Activated CD4-positive, alpha-beta T cell treated with anti-CD3 and anti-CD28 coated beads, Interleukin-2, amount 10 ng/mL, durations not matched to agents 24 days and 14 days (primary cell): ENCODE measurements at regions not wholly inside any gene's neighbourhood (a gene's known extent, or its start where the extent isn't known, plus 50 kb on each side); places are given as distances from the start of the nearest gene placed in this dataset.

ENCODE experiments used
- DNase-seq: peaks from one replicate; pipeline ENCODE4 v3.0.0; 2022
- H3K27ac Mint-ChIP-seq: one replicate; pipeline ENCODE4 v1.8.0; 2022; ENCODE audit warnings: mild to moderate bottlenecking, mixed read lengths
- H3K27me3 Mint-ChIP-seq: one replicate; pipeline ENCODE4 v1.8.0; 2022; ENCODE audit warnings: mixed read lengths
- H3K36me3 Mint-ChIP-seq: one replicate; pipeline ENCODE4 v1.8.0; 2022; ENCODE audit warnings: low read depth, mild to moderate bottlenecking, mixed read lengths
- H3K4me1 Mint-ChIP-seq: one replicate; pipeline ENCODE4 v1.8.0; 2021; ENCODE audit warnings: mixed read lengths
- H3K4me3 Mint-ChIP-seq: one replicate; pipeline ENCODE4 v1.8.0; 2022; ENCODE audit warnings: mild to moderate bottlenecking, moderate library complexity, mixed read lengths
- H3K9me3 Mint-ChIP-seq: one replicate; pipeline ENCODE4 v1.8.0; 2021; ENCODE audit warnings: mixed read lengths
- intact Hi-C: fragments of 100-400 bp; cut with micrococcal nuclease; formaldehyde crosslinking; loops from one replicate; pipeline ENCODE4 v1.15.1; 2023

GRCh38 chr4:132592340-132592739 is 556.8 kb upstream of the PCDH10 start:
- no peaks in the 10 kb centered on the region for H3K9me3 Mint-ChIP-seq
- DNase-seq, result no peak
- intact Hi-C loops, result no loop called here
- H3K4me3 Mint-ChIP-seq, result no peak overlapping the region
- H3K36me3 Mint-ChIP-seq, result no peaks in the 10 kb centered on the region
- no peak overlapping the region for H3K27ac Mint-ChIP-seq
- H3K27me3 Mint-ChIP-seq, result no peaks in the 10 kb centered on the region
- H3K4me1 Mint-ChIP-seq, result no peaks in the 10 kb centered on the region

- intact Hi-C loops, result no loop called here
- no peak for DNase-seq
- no peak overlapping the region for H3K4me3 Mint-ChIP-seq
- no peaks in the 10 kb centered on the region for H3K36me3 Mint-ChIP-seq
- H3K4me1 Mint-ChIP-seq, result no peaks in the 10 kb centered on the region
- no peaks in the 10 kb centered on the region for H3K27me3 Mint-ChIP-seq
- H3K9me3 Mint-ChIP-seq, result no peaks in the 10 kb centered on the region
- no peak overlapping the region for H3K27ac Mint-ChIP-seq
These were observed 556.2 kb upstream of the PCDH10 start for GRCh38 chr4:132592850-132593249.

- intact Hi-C loops, result no loop called here
- no peak overlapping the region for H3K27ac Mint-ChIP-seq
- H3K4me1 Mint-ChIP-seq, result no peaks in the 10 kb centered on the region
- H3K9me3 Mint-ChIP-seq, result no peaks in the 10 kb centered on the region
- no peaks in the 10 kb centered on the region for H3K27me3 Mint-ChIP-seq
- H3K4me3 Mint-ChIP-seq, result no peak overlapping the region
- DNase-seq, result no peak
- H3K36me3 Mint-ChIP-seq, result no peaks in the 10 kb centered on the region
These were observed 555.2 kb upstream of the PCDH10 start for GRCh38 chr4:132593717-132594400.

GRCh38 chr4:132596186-132596585 is 552.9 kb upstream of the PCDH10 start:
- intact Hi-C loops, result no loop called here
- Mint-ChIP-seq H3K27ac (no peak overlapping the region), H3K27me3 (no peaks in the 10 kb centered on the region), H3K4me3 (no peak overlapping the region), H3K4me1 (no peaks in the 10 kb centered on the region), H3K9me3 (no peaks in the 10 kb centered on the region), H3K36me3 (no peaks in the 10 kb centered on the region)
- DNase-seq, result no peak

DNA sequence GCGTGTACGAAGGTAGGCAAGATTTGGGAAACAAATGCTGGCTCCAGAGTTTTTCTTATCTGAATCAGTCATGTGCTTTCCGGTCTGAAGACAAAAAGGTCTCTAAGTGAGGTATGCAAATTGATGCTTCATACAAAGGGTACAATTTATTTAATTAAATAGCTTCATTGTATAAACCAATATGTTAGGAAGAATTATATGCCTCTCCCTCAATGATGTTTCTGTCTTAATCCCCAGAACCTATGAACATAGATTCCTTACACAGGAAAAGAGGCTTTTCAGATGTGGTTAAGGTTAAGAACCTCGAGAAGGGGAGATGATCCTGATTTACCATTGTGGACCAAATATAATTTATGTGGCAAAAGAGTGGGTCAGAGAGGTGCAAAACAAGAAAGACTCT is 543.5 kb upstream of the PCDH10 start:
- H3K36me3 Mint-ChIP-seq, result no peaks in the 10 kb centered on the region
- H3K4me1 Mint-ChIP-seq, result no peaks in the 10 kb centered on the region
- H3K27me3 Mint-ChIP-seq, result no peaks in the 10 kb centered on the region
- DNase-seq, result no peak
- no peak overlapping the region for H3K27ac Mint-ChIP-seq
- no peak overlapping the region for H3K4me3 Mint-ChIP-seq
- no peaks in the 10 kb centered on the region for H3K9me3 Mint-ChIP-seq
- intact Hi-C loops, result no loop called here

DNA sequence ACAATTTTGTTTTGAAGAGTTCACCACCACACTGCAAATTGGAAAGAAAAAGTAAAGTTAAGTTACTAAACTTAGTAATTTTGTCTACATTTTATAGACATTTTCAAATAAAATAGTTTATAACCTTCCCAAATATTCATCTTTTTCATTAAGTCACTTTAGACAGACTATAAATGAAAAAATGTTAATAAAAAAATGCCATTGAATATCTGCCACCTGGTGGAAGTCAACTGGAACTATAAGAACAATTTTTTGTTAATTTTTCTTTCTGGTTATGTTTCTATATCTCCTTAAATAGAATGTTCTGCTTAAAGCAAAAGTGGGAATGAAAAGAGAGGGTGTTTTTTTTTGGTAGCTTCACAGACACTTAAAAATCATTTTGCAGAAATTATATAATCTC is 534.4 kb upstream of the PCDH10 start:
- intact Hi-C loops, result no loop called here
- H3K4me1 Mint-ChIP-seq, result no peaks in the 10 kb centered on the region
- H3K27ac Mint-ChIP-seq, result no peak overlapping the region
- H3K27me3 Mint-ChIP-seq, result no peaks in the 10 kb centered on the region
- H3K9me3 Mint-ChIP-seq, result no peaks in the 10 kb centered on the region
- H3K4me3 Mint-ChIP-seq, result no peak overlapping the region
- no peak for DNase-seq
- no peaks in the 10 kb centered on the region for H3K36me3 Mint-ChIP-seq

DNA sequence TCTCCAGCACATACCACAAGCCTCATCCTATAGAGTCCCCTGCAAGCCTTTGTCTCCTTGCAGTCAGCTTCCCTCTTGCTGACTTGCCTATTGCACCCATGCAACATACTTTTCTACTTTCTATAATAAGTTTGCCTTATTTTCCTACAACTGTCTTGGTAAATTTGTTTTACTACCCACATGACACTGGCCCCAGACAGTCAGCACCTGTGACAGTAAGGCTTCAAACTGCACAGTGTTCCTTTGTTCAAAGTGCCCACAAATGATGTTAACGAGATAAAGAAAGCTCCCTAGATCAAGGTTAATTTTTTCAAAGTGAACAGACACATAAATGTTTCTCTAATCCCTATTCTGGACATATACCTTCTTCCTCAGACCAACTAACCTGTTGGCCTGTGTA is 529.1 kb upstream of the PCDH10 start:
- Mint-ChIP-seq H3K4me1 (no peaks in the 10 kb centered on the region), H3K36me3 (no peaks in the 10 kb centered on the region), H3K27ac (no peak overlapping the region), H3K27me3 (no peaks in the 10 kb centered on the region), H3K9me3 (no peaks in the 10 kb centered on the region), H3K4me3 (no peak overlapping the region)
- intact Hi-C loops, result no loop called here
- no peak for DNase-seq

DNA sequence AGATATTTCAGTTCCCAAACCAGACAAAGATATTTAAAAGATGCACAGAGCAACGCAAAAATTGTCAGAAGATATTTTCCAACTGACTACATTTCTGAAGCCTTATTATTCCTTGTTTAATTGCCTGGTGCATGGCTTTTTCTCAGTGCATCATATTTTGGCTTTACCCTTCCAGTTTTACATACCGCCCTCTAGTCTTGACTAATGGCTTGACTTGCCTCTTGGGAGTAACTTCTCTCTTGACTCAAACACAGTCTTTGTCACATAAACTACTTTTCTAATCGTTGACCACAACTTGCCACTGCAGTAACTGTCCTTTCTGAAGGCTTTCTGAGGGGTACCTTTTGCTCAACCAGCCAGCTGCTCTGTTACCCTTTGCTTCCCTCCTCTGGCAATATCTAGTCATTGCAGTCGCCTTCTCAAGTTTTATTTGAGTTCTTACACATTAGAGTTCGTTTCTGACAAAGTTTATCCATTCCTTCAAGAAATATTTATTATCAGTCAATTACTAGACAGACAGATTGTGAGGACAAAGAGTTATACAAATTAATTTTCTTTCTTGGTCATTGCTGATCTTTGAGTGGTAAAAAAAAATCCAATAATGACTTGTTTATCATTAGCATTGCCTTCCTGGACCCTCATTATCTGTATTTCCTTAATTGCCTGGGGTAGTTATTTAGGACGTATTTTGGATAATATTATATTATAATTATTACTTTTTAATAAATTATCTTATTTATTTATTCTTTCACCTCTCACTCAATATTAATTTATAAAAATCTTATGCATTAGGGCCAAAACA is 506.9 kb upstream of the PCDH10 start:
- Mint-ChIP-seq H3K36me3 (no peaks in the 10 kb centered on the region), H3K27ac (no peak overlapping the region), H3K4me1 (no peaks in the 10 kb centered on the region), H3K9me3 (no peaks in the 10 kb centered on the region), H3K4me3 (no peak overlapping the region), H3K27me3 (no peaks in the 10 kb centered on the region)
- intact Hi-C loops, result no loop called here
- DNase-seq, result no peak

GRCh38 chr4:132646186-132646585 is 502.9 kb upstream of the PCDH10 start:
- H3K4me1 Mint-ChIP-seq, result no peaks in the 10 kb centered on the region
- intact Hi-C loops, result no loop called here
- no peaks in the 10 kb centered on the region for H3K36me3 Mint-ChIP-seq
- DNase-seq, result no peak
- H3K9me3 Mint-ChIP-seq, result no peaks in the 10 kb centered on the region
- H3K27ac Mint-ChIP-seq, result no peak overlapping the region
- no peaks in the 10 kb centered on the region for H3K27me3 Mint-ChIP-seq
- no peak overlapping the region for H3K4me3 Mint-ChIP-seq

- DNase-seq, result no peak
- Mint-ChIP-seq H3K4me1 (no peaks in the 10 kb centered on the region), H3K36me3 (no peaks in the 10 kb centered on the region), H3K27me3 (no peaks in the 10 kb centered on the region), H3K4me3 (no peak overlapping the region), H3K27ac (no peak overlapping the region), H3K9me3 (no peaks in the 10 kb centered on the region)
- intact Hi-C loops, result no loop called here
These were observed 497.9 kb upstream of the PCDH10 start for GRCh38 chr4:132651196-132651595.

GRCh38 chr4:132660181-132660580 is 488.9 kb upstream of the PCDH10 start:
- Mint-ChIP-seq H3K4me1 (no peaks in the 10 kb centered on the region), H3K27ac (no peak overlapping the region), H3K36me3 (no peaks in the 10 kb centered on the region), H3K4me3 (no peak overlapping the region), H3K27me3 (no peaks in the 10 kb centered on the region), H3K9me3 (peaks cover 4% of the 10 kb centered on the region)
- DNase-seq, result no peak
- intact Hi-C loops, result no loop called here

DNA sequence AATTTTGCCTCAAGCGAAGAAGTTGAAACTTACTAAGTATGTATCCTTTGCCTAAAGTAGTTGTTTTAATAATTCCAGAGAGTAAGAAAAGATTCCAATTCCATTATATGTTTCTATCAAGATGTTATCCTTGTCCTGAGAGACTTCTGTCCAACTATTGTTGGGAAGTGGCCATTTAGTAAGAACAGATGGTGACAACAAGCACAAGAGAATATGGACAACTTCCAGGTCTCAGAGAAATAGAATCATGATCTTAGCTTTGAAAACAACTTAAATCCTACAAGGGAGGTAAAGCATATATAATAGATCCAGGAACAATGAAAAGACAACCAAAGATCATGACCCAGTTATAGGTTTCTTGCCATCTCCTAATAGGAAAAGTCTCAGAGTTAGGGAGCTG is 486.6 kb upstream of the PCDH10 start:
- Mint-ChIP-seq H3K4me1 (no peaks in the 10 kb centered on the region), H3K27me3 (no peaks in the 10 kb centered on the region), H3K9me3 (peaks cover 4% of the 10 kb centered on the region), H3K36me3 (no peaks in the 10 kb centered on the region), H3K4me3 (no peak overlapping the region), H3K27ac (no peak overlapping the region)
- no peak for DNase-seq
- intact Hi-C loops, result no loop called here

DNA sequence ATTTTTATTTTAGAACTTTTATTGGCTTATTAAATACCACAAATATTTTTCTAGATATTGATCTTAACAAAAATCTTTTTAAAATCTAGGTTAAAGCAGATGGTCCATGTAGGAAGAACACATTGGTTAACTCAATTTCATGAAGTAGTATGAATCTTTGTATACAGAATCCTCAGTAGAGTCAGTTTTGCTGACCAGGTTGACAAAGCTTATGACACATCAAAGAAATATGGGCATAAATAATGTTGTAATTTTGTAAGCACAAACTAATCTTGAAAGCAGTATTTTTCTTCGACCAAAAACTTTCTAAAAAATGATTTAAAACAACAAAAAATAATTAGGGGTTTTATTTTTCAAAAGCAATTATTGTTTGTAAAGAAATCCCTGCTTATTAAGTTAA is 479.3 kb upstream of the PCDH10 start:
- Mint-ChIP-seq H3K27me3 (no peaks in the 10 kb centered on the region), H3K4me3 (no peak overlapping the region), H3K4me1 (no peaks in the 10 kb centered on the region), H3K9me3 (no peaks in the 10 kb centered on the region), H3K36me3 (no peaks in the 10 kb centered on the region), H3K27ac (no peak overlapping the region)
- DNase-seq, result no peak
- intact Hi-C loops, result no loop called here

DNA sequence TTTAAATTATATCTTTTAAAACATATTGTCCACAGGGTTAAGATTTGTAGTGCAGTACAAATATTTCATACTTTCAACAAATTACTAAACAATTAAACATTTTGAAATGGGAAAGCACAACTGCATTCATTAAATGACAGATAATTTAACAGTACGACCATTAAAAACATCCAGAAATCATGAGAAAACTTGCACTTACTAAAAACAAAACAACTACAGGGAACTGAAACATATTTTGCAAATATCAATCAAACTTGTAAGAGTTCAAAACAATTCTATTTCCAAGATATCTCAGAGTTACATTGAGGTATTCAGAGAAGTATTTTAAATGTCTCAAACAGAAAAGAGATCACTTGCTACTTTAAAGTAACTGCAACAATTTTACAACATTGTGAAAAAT is 478.5 kb upstream of the PCDH10 start:
- no peaks in the 10 kb centered on the region for H3K4me1 Mint-ChIP-seq
- H3K9me3 Mint-ChIP-seq, result no peaks in the 10 kb centered on the region
- no peak overlapping the region for H3K27ac Mint-ChIP-seq
- no peak overlapping the region for H3K4me3 Mint-ChIP-seq
- intact Hi-C loops, result no loop called here
- no peaks in the 10 kb centered on the region for H3K27me3 Mint-ChIP-seq
- no peaks in the 10 kb centered on the region for H3K36me3 Mint-ChIP-seq
- DNase-seq, result no peak

DNA sequence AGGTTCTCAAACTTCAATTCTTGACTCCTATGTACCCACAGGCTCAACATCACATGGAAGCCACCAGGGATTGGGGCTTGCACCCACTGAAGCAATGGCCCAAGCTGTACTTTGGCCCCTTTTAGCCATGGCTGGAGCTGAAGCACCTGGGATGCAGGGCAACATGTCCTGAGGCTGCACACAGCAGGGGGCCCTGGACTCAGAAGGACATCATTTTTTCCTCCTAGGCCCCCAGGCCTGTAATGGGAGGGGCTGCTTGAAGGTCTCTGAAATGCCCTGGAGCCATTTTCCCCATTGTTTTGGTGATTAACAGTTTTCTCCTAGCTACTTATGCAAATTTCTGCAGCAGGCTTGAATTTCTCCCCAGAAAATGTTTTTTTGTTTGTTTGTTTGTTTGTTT is 465.1 kb upstream of the PCDH10 start:
- peaks cover 6% of the 10 kb centered on the region for H3K9me3 Mint-ChIP-seq
- DNase-seq, result no peak
- H3K4me3 Mint-ChIP-seq, result no peak overlapping the region
- no peaks in the 10 kb centered on the region for H3K27me3 Mint-ChIP-seq
- intact Hi-C loops, result no loop called here
- H3K27ac Mint-ChIP-seq, result no peak overlapping the region
- no peaks in the 10 kb centered on the region for H3K36me3 Mint-ChIP-seq
- no peaks in the 10 kb centered on the region for H3K4me1 Mint-ChIP-seq
